ENCODE measurements at regions not wholly inside any gene's neighbourhood (a gene's known extent, or its start where the extent isn't known, plus 50 kb on each side); places are given as distances from the start of the nearest gene placed in this dataset.
"Not testable (repeated sequence)": the region's sequence is repeated elsewhere in the genome, so short reads cannot be mapped to it uniquely, and the experiment has no call there.

GRCh38 chr2:62320657-62321357, 124.9 kb downstream of the B3GNT2 start:
- Histone ChIP-seq H3K27me3 (ENCODE audit: control insufficient read depth in 4 of 4, insufficient read depth in 4 of 4, low read length in 3 of 4) (no peaks in the 10 kb centered on the region), H3K27ac (ENCODE audit: low read depth in 1 of 2, low read length in 2 of 2) (no peak overlapping the region), H3K4me1 (ENCODE audit: control insufficient read depth in 4 of 4, insufficient read depth in 4 of 4, low read length in 3 of 4) (no peaks in the 10 kb centered on the region), H3K36me3 (ENCODE audit: control insufficient read depth in 4 of 4, insufficient read depth in 3 of 4, low read depth in 1 of 4, low read length in 3 of 4) (no peaks in the 10 kb centered on the region), H3K4me3 (ENCODE audit: low read depth in 1 of 3, low read length in 3 of 3) (no peak overlapping the region), H3K9ac (ENCODE audit: low read depth in 1 of 2, low read length in 2 of 2) (no peak overlapping the region), H3K9me3 (ENCODE audit: control insufficient read depth in 4 of 4, low read length in 3 of 4) (no peaks in the 10 kb centered on the region)
- DNase-seq (ENCODE audit: low spot score), result no peak
- no peak for TF ChIP-seq YY1 (IDR thresholded peaks at IDR 0.05)
- TF ChIP-seq JUND (IDR thresholded peaks at IDR 0.05), result no peak
- TF ChIP-seq, protein P1, sequence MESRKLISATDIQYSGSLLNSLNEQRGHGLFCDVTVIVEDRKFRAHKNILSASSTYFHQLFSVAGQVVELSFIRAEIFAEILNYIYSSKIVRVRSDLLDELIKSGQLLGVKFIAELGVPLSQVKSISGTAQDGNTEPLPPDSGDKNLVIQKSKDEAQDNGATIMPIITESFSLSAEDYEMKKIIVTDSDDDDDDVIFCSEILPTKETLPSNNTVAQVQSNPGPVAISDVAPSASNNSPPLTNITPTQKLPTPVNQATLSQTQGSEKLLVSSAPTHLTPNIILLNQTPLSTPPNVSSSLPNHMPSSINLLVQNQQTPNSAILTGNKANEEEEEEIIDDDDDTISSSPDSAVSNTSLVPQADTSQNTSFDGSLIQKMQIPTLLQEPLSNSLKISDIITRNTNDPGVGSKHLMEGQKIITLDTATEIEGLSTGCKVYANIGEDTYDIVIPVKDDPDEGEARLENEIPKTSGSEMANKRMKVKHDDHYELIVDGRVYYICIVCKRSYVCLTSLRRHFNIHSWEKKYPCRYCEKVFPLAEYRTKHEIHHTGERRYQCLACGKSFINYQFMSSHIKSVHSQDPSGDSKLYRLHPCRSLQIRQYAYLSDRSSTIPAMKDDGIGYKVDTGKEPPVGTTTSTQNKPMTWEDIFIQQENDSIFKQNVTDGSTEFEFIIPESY (IDR thresholded peaks at IDR 0.05), result no peak
- no peak for TF ChIP-seq MAX (IDR thresholded peaks at IDR 0.05)
- TF ChIP-seq REST (IDR thresholded peaks at IDR 0.05), result no peak
- no peak for TF ChIP-seq GABPA (IDR thresholded peaks at IDR 0.05 in 1 of 2, conservative IDR thresholded peaks at IDR 0.05 in 1 of 2)
- TF ChIP-seq FOXA2 (IDR thresholded peaks at IDR 0.05), result no peak
- TF ChIP-seq NR2F2 (IDR thresholded peaks at IDR 0.05), result no peak
- no peak for TF ChIP-seq HNF4G (IDR thresholded peaks at IDR 0.05)
- WGBS, result 94% methylated on average over 6 of the region's 6 CpGs

DNA sequence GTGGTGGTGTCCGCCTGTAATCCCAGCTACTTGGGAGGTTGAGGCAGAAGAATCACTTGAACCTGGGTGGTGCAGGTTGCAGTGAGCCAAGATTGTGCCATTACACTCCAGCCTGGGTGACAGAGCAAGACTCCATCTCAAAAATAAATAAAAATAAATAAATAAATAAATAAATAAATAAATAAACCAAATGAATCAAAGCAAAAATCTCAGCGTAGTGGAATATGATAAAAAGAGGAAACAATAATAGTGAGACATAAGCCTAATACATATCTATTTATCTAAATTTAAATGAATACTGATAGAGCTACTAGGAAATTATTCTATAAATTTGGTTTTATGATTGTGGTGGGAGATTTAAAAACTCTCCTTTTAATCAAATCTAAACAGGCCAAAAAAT, 124.2 kb downstream of the B3GNT2 start:
- not testable (repeated sequence) for H3K27ac ChIP-seq (ENCODE audit: low read depth in 1 of 2, low read length in 2 of 2); H3K4me1 ChIP-seq (ENCODE audit: control insufficient read depth in 4 of 4, insufficient read depth in 4 of 4, low read length in 3 of 4); DNase-seq (ENCODE audit: low spot score); H3K4me3 ChIP-seq (ENCODE audit: low read depth in 1 of 3, low read length in 3 of 3); H3K27me3 ChIP-seq (ENCODE audit: control insufficient read depth in 4 of 4, insufficient read depth in 4 of 4, low read length in 3 of 4); H3K9ac ChIP-seq (ENCODE audit: low read depth in 1 of 2, low read length in 2 of 2); H3K9me3 ChIP-seq (ENCODE audit: control insufficient read depth in 4 of 4, low read length in 3 of 4); H3K36me3 ChIP-seq (ENCODE audit: control insufficient read depth in 4 of 4, insufficient read depth in 3 of 4, low read depth in 1 of 4, low read length in 3 of 4)
- 97% methylated on average over 2 of the region's 2 CpGs for WGBS

DNA sequence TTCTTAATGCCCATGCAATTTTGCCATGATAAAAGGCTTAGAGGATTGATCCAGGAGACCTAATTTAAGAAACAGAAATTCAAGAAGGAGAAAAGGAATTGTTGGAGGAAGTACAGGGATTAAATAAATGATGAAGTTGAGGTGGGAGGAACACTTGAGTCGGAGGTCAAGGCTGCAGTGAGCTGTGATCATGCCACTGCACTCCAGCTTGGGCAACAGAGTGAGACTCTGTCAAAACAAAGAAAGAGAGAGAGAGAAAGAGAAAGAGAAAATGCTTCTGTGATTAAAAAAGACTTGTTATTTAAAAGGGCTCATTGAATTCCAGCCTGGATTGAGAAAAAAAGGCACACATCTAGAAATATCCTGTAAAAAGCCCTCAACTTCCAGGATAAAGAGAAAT, 123.2 kb downstream of the B3GNT2 start:
- no peaks in the 10 kb centered on the region for H3K4me1 ChIP-seq (ENCODE audit: control insufficient read depth in 4 of 4, insufficient read depth in 4 of 4, low read length in 3 of 4)
- H3K27me3 ChIP-seq (ENCODE audit: control insufficient read depth in 4 of 4, insufficient read depth in 4 of 4, low read length in 3 of 4), result no peaks in the 10 kb centered on the region
- H3K9me3 ChIP-seq (ENCODE audit: control insufficient read depth in 4 of 4, low read length in 3 of 4), result no peaks in the 10 kb centered on the region
- no peak overlapping the region for H3K9ac ChIP-seq (ENCODE audit: low read depth in 1 of 2, low read length in 2 of 2)
- no peak overlapping the region for H3K27ac ChIP-seq (ENCODE audit: low read depth in 1 of 2, low read length in 2 of 2)
- 70% methylated on average over 1 of the region's 1 CpG for WGBS
- H3K36me3 ChIP-seq (ENCODE audit: control insufficient read depth in 4 of 4, insufficient read depth in 3 of 4, low read depth in 1 of 4, low read length in 3 of 4), result no peaks in the 10 kb centered on the region
- H3K4me3 ChIP-seq (ENCODE audit: low read depth in 1 of 3, low read length in 3 of 3), result no peak overlapping the region
- no peak for DNase-seq (ENCODE audit: low spot score)
- TF ChIP-seq FOXA1 (IDR thresholded peaks at IDR 0.05) (no peak), TAF1 (conservative IDR thresholded peaks at IDR 0.05) (no peak), HNF4G (IDR thresholded peaks at IDR 0.05) (no peak), JUND (IDR thresholded peaks at IDR 0.05) (no peak), NR2F2 (IDR thresholded peaks at IDR 0.05) (no peak), SP1 (IDR thresholded peaks at IDR 0.05) (no peak), RAD21 (IDR thresholded peaks at IDR 0.05) (no peak), MAX (IDR thresholded peaks at IDR 0.05) (no peak), GABPA (IDR thresholded peaks at IDR 0.05 in 1 of 2, conservative IDR thresholded peaks at IDR 0.05 in 1 of 2) (no peak), REST (IDR thresholded peaks at IDR 0.05) (no peak)
- TF ChIP-seq, protein P1 (IDR thresholded peaks at IDR 0.05), result no peak

All from liver (tissue), 7 donors.